ENCODE measurements at regions not wholly inside any gene's neighbourhood (a gene's known extent, or its start where the extent isn't known, plus 50 kb on each side); places are given as distances from the start of the nearest gene placed in this dataset.

DNA sequence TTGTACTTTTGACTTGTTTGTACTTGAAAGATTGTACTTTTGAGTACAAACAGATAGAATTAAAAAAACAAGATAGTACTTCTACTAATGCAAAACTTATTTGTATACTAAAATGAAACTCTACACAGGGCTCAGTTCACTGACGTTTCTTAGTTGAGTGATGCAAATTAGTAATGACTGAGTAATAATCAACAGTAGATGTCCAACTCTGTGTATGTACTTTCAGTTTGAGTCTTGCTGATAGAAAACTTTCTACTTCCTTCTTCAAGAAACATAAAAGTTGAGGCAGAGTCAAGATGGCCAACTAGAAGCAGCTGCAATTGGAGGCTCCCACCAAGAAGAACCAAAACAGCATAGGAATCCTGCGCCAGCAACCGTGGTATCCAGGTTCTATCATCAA lies 585.0 kb downstream of the NR4A2 start:
- H3K27me3 ChIP-seq (ENCODE audit: insufficient read depth) = no peaks in the 10 kb centered on the region
- H3K36me3 ChIP-seq (replicated peaks in 1 of 2; ENCODE audit: control insufficient read depth in 1 of 2, insufficient read depth in 2 of 2, low read length in 1 of 2) = no peaks in the 10 kb centered on the region
- no peaks in the 10 kb centered on the region for H3K79me2 ChIP-seq (ENCODE audit: insufficient read depth)
- no peak for DNase-seq
- no peak overlapping the region for H3K4me2 ChIP-seq
- ChIA-PET POLR2A (no interaction called here), CTCF (no interaction called here)
- no peak overlapping the region for H2AFZ ChIP-seq (ENCODE audit: low read depth)
- no peaks in the 10 kb centered on the region for H4K20me1 ChIP-seq (ENCODE audit: insufficient read depth)
- WGBS (ENCODE audit: low lambda C conversion rate) = 21% methylated on average over 3 of the region's 3 CpGs
- H3F3A ChIP-seq (replicated peaks; ENCODE audit: insufficient read depth) = no peaks in the 10 kb centered on the region
- no peak overlapping the region for H3K9ac ChIP-seq
- TF ChIP-seq, protein P1, sequence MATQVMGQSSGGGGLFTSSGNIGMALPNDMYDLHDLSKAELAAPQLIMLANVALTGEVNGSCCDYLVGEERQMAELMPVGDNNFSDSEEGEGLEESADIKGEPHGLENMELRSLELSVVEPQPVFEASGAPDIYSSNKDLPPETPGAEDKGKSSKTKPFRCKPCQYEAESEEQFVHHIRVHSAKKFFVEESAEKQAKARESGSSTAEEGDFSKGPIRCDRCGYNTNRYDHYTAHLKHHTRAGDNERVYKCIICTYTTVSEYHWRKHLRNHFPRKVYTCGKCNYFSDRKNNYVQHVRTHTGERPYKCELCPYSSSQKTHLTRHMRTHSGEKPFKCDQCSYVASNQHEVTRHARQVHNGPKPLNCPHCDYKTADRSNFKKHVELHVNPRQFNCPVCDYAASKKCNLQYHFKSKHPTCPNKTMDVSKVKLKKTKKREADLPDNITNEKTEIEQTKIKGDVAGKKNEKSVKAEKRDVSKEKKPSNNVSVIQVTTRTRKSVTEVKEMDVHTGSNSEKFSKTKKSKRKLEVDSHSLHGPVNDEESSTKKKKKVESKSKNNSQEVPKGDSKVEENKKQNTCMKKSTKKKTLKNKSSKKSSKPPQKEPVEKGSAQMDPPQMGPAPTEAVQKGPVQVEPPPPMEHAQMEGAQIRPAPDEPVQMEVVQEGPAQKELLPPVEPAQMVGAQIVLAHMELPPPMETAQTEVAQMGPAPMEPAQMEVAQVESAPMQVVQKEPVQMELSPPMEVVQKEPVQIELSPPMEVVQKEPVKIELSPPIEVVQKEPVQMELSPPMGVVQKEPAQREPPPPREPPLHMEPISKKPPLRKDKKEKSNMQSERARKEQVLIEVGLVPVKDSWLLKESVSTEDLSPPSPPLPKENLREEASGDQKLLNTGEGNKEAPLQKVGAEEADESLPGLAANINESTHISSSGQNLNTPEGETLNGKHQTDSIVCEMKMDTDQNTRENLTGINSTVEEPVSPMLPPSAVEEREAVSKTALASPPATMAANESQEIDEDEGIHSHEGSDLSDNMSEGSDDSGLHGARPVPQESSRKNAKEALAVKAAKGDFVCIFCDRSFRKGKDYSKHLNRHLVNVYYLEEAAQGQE (IDR thresholded peaks at IDR 0.05; ENCODE audit: low read depth, low read length) = no peak
- TF ChIP-seq FOXM1 (IDR thresholded peaks at IDR 0.05; ENCODE audit: low read depth) (no peak), IRF3 (IDR thresholded peaks at IDR 0.05; ENCODE audit: low read depth, low read length) (no peak), FOXJ3 (CRISPR knock-in tag; IDR thresholded peaks at IDR 0.05) (no peak)
- TF ChIP-seq, protein P2, sequence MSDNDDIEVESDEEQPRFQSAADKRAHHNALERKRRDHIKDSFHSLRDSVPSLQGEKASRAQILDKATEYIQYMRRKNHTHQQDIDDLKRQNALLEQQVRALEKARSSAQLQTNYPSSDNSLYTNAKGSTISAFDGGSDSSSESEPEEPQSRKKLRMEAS (IDR thresholded peaks at IDR 0.05; ENCODE audit: low read depth) = no peak
- no peak overlapping the region for H3K27ac ChIP-seq (ENCODE audit: low read depth in 2 of 2, low read length in 1 of 2)
- H3K9me2 ChIP-seq = no peaks in the 10 kb centered on the region
- H3K4me1 ChIP-seq (ENCODE audit: control insufficient read depth in 1 of 2, insufficient read depth in 2 of 2, low read depth in 1 of 2, low read length in 1 of 2) = no peaks in the 10 kb centered on the region
- no peaks in the 10 kb centered on the region for H3K9me3 ChIP-seq
- no peak overlapping the region for H3K4me3 ChIP-seq (ENCODE audit: low read depth in 2 of 2, low read length in 1 of 2)

- no peaks in the 10 kb centered on the region for H3K9me3 ChIP-seq
- H3K9ac ChIP-seq = no peak overlapping the region
- H2AFZ ChIP-seq (ENCODE audit: low read depth) = no peak overlapping the region
- no peak for TF ChIP-seq MXI1 (IDR thresholded peaks at IDR 0.05; ENCODE audit: low read depth, low read length)
- TF ChIP-seq FOXJ3 (CRISPR knock-in tag; IDR thresholded peaks at IDR 0.05) = no peak
- no peak for TF ChIP-seq IRF3 (IDR thresholded peaks at IDR 0.05; ENCODE audit: low read depth, low read length)
- TF ChIP-seq NFIC (IDR thresholded peaks at IDR 0.05; ENCODE audit: borderline replicate concordance) = no peak
- TF ChIP-seq GABPA (IDR thresholded peaks at IDR 0.05; ENCODE audit: low read depth) = no peak
- TF ChIP-seq MEF2A (IDR thresholded peaks at IDR 0.05; ENCODE audit: borderline replicate concordance, low read depth) = no peak
- no peaks in the 10 kb centered on the region for H4K20me1 ChIP-seq (ENCODE audit: insufficient read depth)
- H3K4me3 ChIP-seq (ENCODE audit: low read depth in 2 of 2, low read length in 1 of 2) = no peak overlapping the region
- H3K36me3 ChIP-seq (replicated peaks in 1 of 2; ENCODE audit: control insufficient read depth in 1 of 2, insufficient read depth in 2 of 2, low read length in 1 of 2) = no peaks in the 10 kb centered on the region
- H3F3A ChIP-seq (replicated peaks; ENCODE audit: insufficient read depth) = no peaks in the 10 kb centered on the region
- H3K4me1 ChIP-seq (ENCODE audit: control insufficient read depth in 1 of 2, insufficient read depth in 2 of 2, low read depth in 1 of 2, low read length in 1 of 2) = no peaks in the 10 kb centered on the region
- ChIA-PET POLR2A (no interaction called here), CTCF (no interaction called here)
- no peaks in the 10 kb centered on the region for H3K9me2 ChIP-seq
- no peak overlapping the region for H3K4me2 ChIP-seq
- no peaks in the 10 kb centered on the region for H3K79me2 ChIP-seq (ENCODE audit: insufficient read depth)
- 15% methylated on average over 4 of the region's 4 CpGs for WGBS (ENCODE audit: low lambda C conversion rate)
- no peak overlapping the region for H3K27ac ChIP-seq (ENCODE audit: low read depth in 2 of 2, low read length in 1 of 2)
- no peaks in the 10 kb centered on the region for H3K27me3 ChIP-seq (ENCODE audit: insufficient read depth)
- DNase-seq = no peak
These were observed 599.2 kb downstream of the NR4A2 start for GRCh38 chr2:155733091-155733853.
